Activated naive CD4-positive, alpha-beta T cell treated with Interleukin-2 at 50 U/mL for 16 hours (primary cell): ENCODE measurements at regions not wholly inside any gene's neighbourhood (a gene's known extent, or its start where the extent isn't known, plus 50 kb on each side); places are given as distances from the start of the nearest gene placed in this dataset.

Experiments
- DNase-seq: peaks from one replicate; pipeline ENCODE4 v3.0.0-alpha.2; 2020

DNA sequence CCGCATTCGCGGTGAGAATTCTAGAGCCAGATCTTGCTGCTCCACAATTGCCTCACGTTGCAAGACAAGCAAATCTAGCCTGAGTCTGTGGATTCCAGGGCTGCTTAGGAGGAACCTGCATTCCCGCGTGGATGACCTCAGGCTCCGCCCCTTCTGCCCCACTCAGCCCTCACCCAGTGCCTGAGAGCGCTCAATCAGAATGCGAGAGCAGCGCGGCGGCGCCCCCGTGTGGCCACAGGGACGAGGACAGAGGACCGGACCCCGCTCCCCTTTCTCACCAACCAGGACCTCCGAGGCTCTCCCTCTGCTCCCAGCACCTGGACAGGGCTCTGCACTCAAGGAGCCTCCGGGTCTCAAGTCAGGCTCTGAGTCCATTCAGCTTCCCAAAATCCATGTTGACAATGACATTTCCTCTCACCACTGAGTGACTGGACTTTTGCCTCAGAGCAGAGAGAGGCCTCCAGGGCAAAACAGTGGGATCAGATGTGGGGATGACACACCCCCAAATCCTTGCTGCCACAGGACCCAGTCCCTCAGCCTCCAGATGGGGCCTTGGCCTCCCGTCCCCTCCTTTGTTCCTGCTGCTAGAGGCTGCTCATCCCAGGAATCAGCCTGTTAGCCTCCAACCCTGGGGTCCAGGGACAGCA lies 52.0 kb downstream of the RPP21 start:
- peak; percentile 87 for DNase-seq

DNA sequence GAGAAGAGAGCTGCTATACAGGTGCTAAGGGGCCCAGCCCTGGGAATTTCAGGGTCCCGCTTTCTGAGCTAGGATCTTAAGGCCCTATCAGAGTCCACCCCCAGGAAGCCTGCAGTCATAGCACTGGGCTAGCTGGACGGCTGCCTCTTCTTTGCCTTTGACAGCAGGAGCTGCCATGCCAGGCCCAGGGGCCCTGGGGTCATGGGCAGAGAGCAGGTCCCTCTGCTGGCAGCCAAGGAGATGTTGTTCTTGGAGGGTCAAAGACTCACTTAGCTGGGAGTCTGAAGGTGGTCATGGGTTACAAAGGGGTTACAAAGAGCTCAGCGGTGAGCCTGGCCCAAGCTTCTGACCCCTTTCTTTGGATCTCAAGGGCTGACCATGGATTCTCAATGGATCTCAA lies 52.7 kb downstream of the RPP21 start:
- no peak for DNase-seq

DNA sequence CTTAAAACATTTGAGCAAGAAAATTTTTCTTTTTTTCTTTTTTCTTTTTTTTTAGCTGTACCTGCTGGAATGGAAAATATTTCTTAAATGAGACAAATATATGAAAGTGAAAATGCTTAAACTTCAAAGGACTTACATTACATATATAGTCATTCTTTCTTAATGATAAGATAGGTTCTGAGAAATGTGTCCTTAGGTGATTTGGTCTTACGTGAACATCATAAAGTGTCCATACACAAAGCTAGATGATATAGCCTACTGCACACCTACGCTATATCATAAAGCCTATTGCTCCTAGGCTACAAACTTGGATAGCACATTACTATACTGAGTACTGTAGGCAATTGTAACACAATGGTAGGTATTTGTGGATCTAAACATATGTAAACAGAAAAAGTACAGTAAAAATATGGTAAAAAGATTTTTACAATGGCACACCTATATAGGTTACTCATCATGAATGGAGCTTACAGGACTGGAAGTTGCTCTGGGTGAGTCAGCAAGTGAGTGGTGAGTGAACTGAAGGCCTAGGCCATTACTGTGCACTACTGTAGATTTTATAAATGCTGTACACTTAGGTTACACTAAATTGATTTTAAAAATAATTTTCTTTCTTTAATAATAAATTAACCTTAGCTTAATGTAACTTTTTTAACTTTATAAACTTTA lies 54.6 kb downstream of the RPP21 start:
- no peak for DNase-seq

DNA sequence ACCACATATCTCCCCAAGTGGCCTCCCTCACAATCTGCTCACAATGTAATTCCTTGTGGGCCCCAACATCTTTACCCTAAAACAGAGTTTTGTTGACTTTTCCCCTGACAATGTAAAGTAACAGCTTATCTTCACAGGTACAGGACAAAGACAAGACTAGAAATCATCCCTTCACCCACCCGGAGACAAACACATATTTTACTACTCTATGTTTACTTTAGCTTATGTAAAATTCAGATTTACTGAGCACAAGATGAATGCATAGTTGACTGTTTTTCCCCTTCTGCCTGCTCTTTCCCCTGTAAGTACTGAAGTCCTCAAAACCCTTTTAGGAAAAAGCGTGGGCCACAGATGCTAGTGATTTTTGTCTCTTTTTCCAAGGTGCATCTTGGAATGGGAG lies 61.0 kb downstream of the RPP21 start:
- no peak for DNase-seq

DNA sequence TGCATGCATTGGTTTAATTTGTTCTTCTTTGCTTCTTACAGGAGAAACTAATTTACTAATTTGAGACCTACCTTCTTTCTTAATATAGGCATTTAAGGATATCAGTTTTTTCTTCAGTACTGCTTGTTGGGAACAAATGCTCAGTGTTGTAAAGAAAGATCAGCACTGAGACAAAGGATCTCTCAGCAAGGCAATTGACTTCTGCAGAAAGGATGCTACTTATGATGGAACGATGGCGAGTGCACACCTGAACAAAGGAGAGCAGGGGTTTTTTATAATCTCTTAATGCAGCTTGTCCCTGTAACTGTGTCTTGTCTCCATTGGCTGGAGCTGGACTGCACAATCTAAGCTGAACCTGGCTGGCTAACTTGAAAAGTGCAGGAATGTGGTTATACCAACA lies 64.2 kb downstream of the RPP21 start:
- DNase-seq, result no peak

DNA sequence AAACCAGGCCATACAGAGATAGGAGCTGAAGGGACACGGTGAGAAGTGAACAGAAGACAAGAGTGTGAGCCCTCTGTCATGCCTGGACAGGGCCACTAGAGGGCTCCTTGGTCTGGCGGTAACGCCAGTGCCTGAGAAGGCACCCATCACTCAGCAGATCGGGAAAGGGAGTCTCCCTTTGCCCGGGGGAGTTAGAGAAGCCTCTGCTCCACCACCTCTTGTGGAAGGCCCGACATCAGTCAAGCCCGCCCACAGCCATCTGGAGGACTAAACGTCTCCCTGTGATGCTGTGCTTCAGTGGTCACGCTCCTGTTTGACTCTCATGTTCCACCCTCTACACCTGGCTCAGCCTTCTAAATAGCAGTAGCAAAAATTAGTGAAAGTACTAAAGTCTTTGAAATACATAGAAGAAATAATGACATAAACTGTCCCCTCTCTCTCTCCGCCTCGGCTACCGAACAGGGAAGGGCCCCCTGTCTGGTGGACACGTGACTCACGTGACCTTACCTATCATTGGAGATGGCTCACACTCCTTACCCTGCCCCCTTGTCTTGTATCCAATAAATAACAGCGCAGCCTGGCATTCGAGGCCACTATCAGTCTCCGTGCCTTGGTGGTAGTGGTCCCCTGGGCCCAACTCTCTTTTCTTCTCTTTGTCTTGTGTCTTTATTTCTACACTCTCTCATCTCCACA lies 66.7 kb downstream of the RPP21 start:
- DNase-seq, result peak; percentile 59

DNA sequence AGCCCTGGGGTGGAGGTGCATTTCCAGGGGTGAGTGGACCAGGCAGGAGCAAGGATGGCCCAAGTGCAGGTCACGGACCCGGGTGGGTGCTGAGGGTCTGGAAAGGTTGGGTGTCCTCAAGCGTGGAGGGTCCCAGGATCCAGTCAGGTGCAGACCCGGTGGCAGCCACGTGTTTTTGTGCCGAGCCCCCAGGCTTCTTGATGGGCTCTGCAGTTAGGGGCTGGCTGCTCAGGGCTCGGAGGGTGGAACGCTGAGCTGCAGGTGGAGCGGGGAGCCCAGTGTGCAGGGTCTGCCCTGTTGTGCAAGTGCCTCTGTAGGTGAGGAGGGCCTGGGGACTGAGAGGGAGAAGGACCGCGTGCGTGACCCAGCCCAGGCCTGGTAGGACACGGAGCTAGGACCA lies 70.9 kb upstream of the HLA-E start:
- DNase-seq, result no peak

DNA sequence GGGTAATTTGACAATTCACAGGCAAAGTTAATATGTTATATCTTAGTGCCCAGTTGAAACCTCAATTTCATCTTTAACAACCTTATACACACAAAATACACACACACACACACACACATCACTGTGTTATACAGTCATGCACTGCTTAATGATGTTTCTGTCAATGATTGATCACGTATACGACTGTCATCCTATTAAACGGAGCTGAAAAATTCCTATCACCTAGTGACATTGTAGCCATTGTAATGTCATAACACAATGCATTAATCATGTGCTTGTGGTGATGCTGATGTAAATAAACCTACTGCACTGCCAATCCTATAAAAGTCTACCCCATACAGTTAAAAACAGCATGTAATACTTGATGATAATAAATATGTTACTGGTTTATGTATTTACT lies 64.8 kb upstream of the HLA-E start:
- no peak for DNase-seq
